Neural cell (in vitro differentiated cells): ENCODE measurements at regions not wholly inside any gene's neighbourhood (a gene's known extent, or its start where the extent isn't known, plus 50 kb on each side); places are given as distances from the start of the nearest gene placed in this dataset.

ENCODE experiments used
- H2AFZ ChIP-seq: fragments of 200-600, 300-800 bp; sonication (generic), shearing (Covaris generic); 2 replicates; pipeline ENCODE4 v1.6.0; 2014; ENCODE audit warnings: low read depth, mild to moderate bottlenecking, antibody characterized with exemption, low read length, moderate library complexity
- H3F3A ChIP-seq: fragments of 200-600 bp; shearing (Covaris generic); 2 replicates; pipeline ENCODE4 v1.6.1; 2016; ENCODE audit warnings: mild to moderate bottlenecking, moderate library complexity, mixed read lengths, antibody characterized with exemption, low read length; ENCODE audit not compliant: insufficient read depth, poor library complexity, severe bottlenecking
- H3K27ac ChIP-seq: fragments of 200-600, 300-800 bp; sonication (generic), shearing (Covaris generic); 2 replicates; pipeline ENCODE4 v1.5.1; 2014; ENCODE audit warnings: mild to moderate bottlenecking, low read length, moderate library complexity
- H3K27me3 ChIP-seq: fragments of 300-800, 200-600 bp; sonication (generic), shearing (Covaris generic); 2 replicates; pipeline ENCODE4 v1.6.0; 2014; ENCODE audit warnings: mild to moderate bottlenecking, low read depth, low read length, moderate library complexity; ENCODE audit not compliant: insufficient read depth
- H3K36me3 ChIP-seq: fragments of 300-800, 200-600 bp; sonication (generic), shearing (Covaris generic); 2 replicates; pipeline ENCODE4 v1.5.1; 2014; ENCODE audit warnings: mild to moderate bottlenecking, antibody characterized with exemption, low read length, moderate library complexity; ENCODE audit not compliant: insufficient read depth
- H3K4me2 ChIP-seq: fragments of 300-800, 200-600 bp; sonication (generic), shearing (Covaris generic); 2 replicates; pipeline ENCODE4 v1.6.0; 2014; ENCODE audit warnings: mild to moderate bottlenecking, low read length
- H3K4me3 ChIP-seq: fragments of 300-800, 200-600 bp; sonication (generic), shearing (Covaris generic); 2 replicates; pipeline ENCODE4 v1.5.1; 2014; ENCODE audit warnings: mild to moderate bottlenecking, low read length, moderate library complexity
- H3K79me2 ChIP-seq: fragments of 200-600 bp; shearing (Covaris generic); replicated peaks from 2 replicates; pipeline ENCODE4 v1.6.0; 2014; ENCODE audit warnings: mild to moderate bottlenecking, low read length, moderate library complexity; ENCODE audit not compliant: insufficient read depth
- H3K9ac ChIP-seq: fragments of 300-800, 200-600 bp; sonication (generic), shearing (Covaris generic); 2 replicates; pipeline ENCODE4 v1.6.1; 2016; ENCODE audit warnings: mild to moderate bottlenecking, low read length, mixed read lengths
- H3K9me2 ChIP-seq: fragments of 200-600 bp; shearing (Covaris generic); 2 replicates; pipeline ENCODE4 v1.6.1; 2016; ENCODE audit warnings: mild to moderate bottlenecking, low read length, mixed read lengths; ENCODE audit not compliant: insufficient read depth
- H3K9me3 ChIP-seq: fragments of 200-600, 300-800 bp; sonication (generic), shearing (Covaris generic); 2 replicates; pipeline ENCODE4 v1.6.1; 2016; ENCODE audit warnings: mild to moderate bottlenecking, mixed run types, low read length, moderate library complexity, mixed read lengths
- H4K20me1 ChIP-seq: fragments of 200-600 bp; shearing (Covaris generic); 2 replicates; pipeline ENCODE4 v1.6.1; 2016; ENCODE audit warnings: mild to moderate bottlenecking, mixed run types; ENCODE audit not compliant: insufficient read depth
- CTCF ChIP-seq: fragments of 450-650 bp; IDR thresholded peaks from 2 replicates; pipeline ENCODE4 v1.5.1; 2014; ENCODE audit warnings: antibody characterized with exemption, mild to moderate bottlenecking, moderate library complexity; ENCODE audit not compliant: poor library complexity, severe bottlenecking
- EP300 ChIP-seq: fragments of 450-650 bp; conservative IDR thresholded peaks from 2 replicates; pipeline ENCODE4 v1.6.1; 2014; ENCODE audit warnings: antibody characterized with exemption, mild to moderate bottlenecking, moderate library complexity; ENCODE audit not compliant: poor library complexity, severe bottlenecking
- EZH2 ChIP-seq: fragments of 200-600, 300-800 bp; shearing (Covaris generic), sonication (generic); IDR thresholded peaks from 2 replicates; pipeline ENCODE4 v1.6.1; 2014; ENCODE audit warnings: antibody characterized with exemption, low read length, borderline replicate concordance, mild to moderate bottlenecking; ENCODE audit not compliant: insufficient read depth, poor library complexity, severe bottlenecking
- MXI1 ChIP-seq: fragments of 450-650 bp; conservative IDR thresholded peaks from 2 replicates; pipeline ENCODE4 v1.6.1; 2014; ENCODE audit warnings: antibody characterized with exemption, mild to moderate bottlenecking; ENCODE audit not compliant: poor library complexity, severe bottlenecking
- POLR2AphosphoS5 ChIP-seq: IDR thresholded peaks from 2 replicates; pipeline ENCODE4 v1.6.1; 2012
- RAD21 ChIP-seq: fragments of 450-650 bp; conservative IDR thresholded peaks from 2 replicates; pipeline ENCODE4 v1.6.1; 2014; ENCODE audit warnings: antibody characterized with exemption, mild to moderate bottlenecking, moderate library complexity
- REST ChIP-seq: IDR thresholded peaks from 2 replicates; pipeline ENCODE4 v1.6.1; 2012; ENCODE audit warnings: borderline replicate concordance
- SMC3 ChIP-seq: fragments of 450-650 bp; conservative IDR thresholded peaks from 2 replicates; pipeline ENCODE4 v1.6.1; 2014; ENCODE audit warnings: antibody characterized with exemption, mild to moderate bottlenecking, moderate library complexity; ENCODE audit not compliant: poor library complexity
- TAF1 ChIP-seq: IDR thresholded peaks from 2 replicates; pipeline ENCODE4 v1.6.1; 2012; ENCODE audit warnings: low read depth

GRCh38 chr5:153881687-153882086 lies 157.0 kb downstream of the FAM114A2 start:
- no peak for TF ChIP-seq EP300
- no peak for TF ChIP-seq TAF1
- TF ChIP-seq REST = no peak
- no peaks in the 10 kb centered on the region for H3K9me2 ChIP-seq
- no peaks in the 10 kb centered on the region for H3F3A ChIP-seq
- no peak overlapping the region for H3K27ac ChIP-seq
- H2AFZ ChIP-seq = no peak overlapping the region
- no peaks in the 10 kb centered on the region for H3K9me3 ChIP-seq
- no peaks in the 10 kb centered on the region for H4K20me1 ChIP-seq
- H3K79me2 ChIP-seq = no peaks in the 10 kb centered on the region
- no peaks in the 10 kb centered on the region for H3K27me3 ChIP-seq
- H3K9ac ChIP-seq = no peak overlapping the region
- H3K4me3 ChIP-seq = no peak overlapping the region
- H3K36me3 ChIP-seq = no peaks in the 10 kb centered on the region
- H3K4me2 ChIP-seq = no peak overlapping the region

- Histone ChIP-seq H3K4me3 (no peak overlapping the region), H3K36me3 (no peaks in the 10 kb centered on the region)
- TF ChIP-seq REST (no peak), POLR2AphosphoS5 (peak; percentile 79), EP300 (peak; percentile 77)
Observed at GRCh38 chr5:153880106-153880505, 158.6 kb downstream of the FAM114A2 start.

GRCh38 chr5:153879596-153879995 lies 159.1 kb downstream of the FAM114A2 start:
- H3K4me2 ChIP-seq = no peak overlapping the region
- H3K9me3 ChIP-seq = no peaks in the 10 kb centered on the region
- no peak overlapping the region for H3K4me3 ChIP-seq
- no peak overlapping the region for H3K9ac ChIP-seq
- no peaks in the 10 kb centered on the region for H3K36me3 ChIP-seq
- TF ChIP-seq EZH2 (no peak), SMC3 (no peak), CTCF (no peak), RAD21 (no peak), MXI1 (no peak), EP300 (no peak)
- H4K20me1 ChIP-seq = no peaks in the 10 kb centered on the region
- no peaks in the 10 kb centered on the region for H3K79me2 ChIP-seq
- H2AFZ ChIP-seq = no peak overlapping the region
- no peaks in the 10 kb centered on the region for H3K27me3 ChIP-seq
- H3K27ac ChIP-seq = no peak overlapping the region
- no peaks in the 10 kb centered on the region for H3K9me2 ChIP-seq
- no peaks in the 10 kb centered on the region for H3F3A ChIP-seq

More at GRCh38 chr5:153880106-153880505, 158.6 kb downstream of the FAM114A2 start:
- Histone ChIP-seq H3K9ac (no peak overlapping the region), H3K4me2 (no peak overlapping the region), H3F3A (no peaks in the 10 kb centered on the region), H3K79me2 (no peaks in the 10 kb centered on the region), H4K20me1 (no peaks in the 10 kb centered on the region), H2AFZ (no peak overlapping the region), H3K9me3 (no peaks in the 10 kb centered on the region), H3K9me2 (no peaks in the 10 kb centered on the region), H3K27me3 (no peaks in the 10 kb centered on the region), H3K27ac (peak overlapping the region; percentile 30)
